Endothelial cell of umbilical vein (primary cell): ENCODE measurements at regions not wholly inside any gene's neighbourhood (a gene's known extent, or its start where the extent isn't known, plus 50 kb on each side); places are given as distances from the start of the nearest gene placed in this dataset.

Experiments used
- BruUV-seq: library from RNA; stranded (reverse); fragments of 400-500 nt; replicated peaks from 2 replicates; lab custom pipeline; 2021; lab: Mats Ljungman, UMichigan
- CTCF ChIA-PET: fragments of 300-600, 350-600 bp; sonication (Branson Sonifier 250); formaldehyde crosslinking; loops from one replicate; lab custom pipeline; 2021; ENCODE audit warnings: antibody characterized with exemption, inconsistent platforms; lab: Charles Lee
- POLR2A ChIA-PET: fragments of 300-600, 350-600 bp; sonication (Branson Sonifier 250); formaldehyde crosslinking; loops from one replicate; lab custom pipeline; 2021; ENCODE audit warnings: antibody characterized with exemption, inconsistent platforms; lab: Charles Lee
- DNase-seq: peaks from one replicate; pipeline ENCODE4 v3.0.0-alpha.2; 2011; ENCODE audit warnings: low read depth, low spot score
- FAIRE-seq: peaks from 2 replicates; lab custom pipeline; 2011; peaks lifted over from hg19 to GRCh38; lab: Jason Lieb, UNC
- H2AFZ ChIP-seq: 2 replicates; pipeline ENCODE4 v1.6.0; 2012; ENCODE audit warnings: low read depth, low read length, control low read depth, inconsistent platforms
- H3K27ac ChIP-seq: 2 replicates; pipeline ENCODE4 v1.5.1; 2011; ENCODE audit warnings: low read depth, mild to moderate bottlenecking, control low read depth, low read length, moderate library complexity; ENCODE audit not compliant: insufficient read depth
- H3K27me3 ChIP-seq, 2 experiments: 2 replicates each; pipeline versions ENCODE4 v1.6.0 to v1.6.1; 2011; ENCODE audit warnings: low read length in 2 of 2, mixed read lengths in 1 of 2; ENCODE audit not compliant: control insufficient read depth in 2 of 2, insufficient read depth in 2 of 2
- H3K36me3 ChIP-seq, 2 experiments: 2 replicates in 1 of 2; 3 replicates in 1 of 2; pipeline ENCODE4 v1.5.1; 2011; ENCODE audit warnings: low read length in 2 of 2, mild to moderate bottlenecking in 1 of 2, moderate library complexity in 1 of 2; ENCODE audit not compliant: control insufficient read depth in 2 of 2, insufficient read depth in 2 of 2; ENCODE audit errors: extremely low read depth in 1 of 2
- H3K4me1 ChIP-seq: 3 replicates; pipeline ENCODE4 v1.5.1; 2011; ENCODE audit warnings: mild to moderate bottlenecking, low read length; ENCODE audit not compliant: control insufficient read depth, insufficient read depth; ENCODE audit errors: extremely low read depth
- H3K4me2 ChIP-seq: 2 replicates; pipeline ENCODE4 v1.6.1; 2011; ENCODE audit warnings: low read length, control low read depth, mixed read lengths; ENCODE audit not compliant: insufficient read depth
- H3K4me3 ChIP-seq, 3 experiments: fragments of 200-600 bp in 1 of 3; sonication (generic), shearing (Covaris generic) in 1 of 3; replicated peaks in 1 of 3; 2 replicates each; pipeline ENCODE4 v1.5.1; 2011 to 2016; ENCODE audit warnings: control low read depth in 3 of 3, low read length in 3 of 3, mild to moderate bottlenecking in 2 of 3, inconsistent platforms in 1 of 3, low read depth in 1 of 3, moderate library complexity in 1 of 3; ENCODE audit not compliant: insufficient read depth in 1 of 3
- H3K79me2 ChIP-seq: 2 replicates; pipeline ENCODE4 v1.6.0; 2012; ENCODE audit warnings: low read length, inconsistent platforms; ENCODE audit not compliant: control insufficient read depth, insufficient read depth
- H3K9ac ChIP-seq: replicated peaks from 2 replicates; pipeline ENCODE3; 2011; ENCODE audit warnings: low read length, control low read depth; ENCODE audit not compliant: insufficient read depth; ENCODE audit errors: extremely low read depth
- H3K9me1 ChIP-seq: replicated peaks from 3 replicates; pipeline ENCODE4 v1.6.0; 2011; ENCODE audit warnings: mild to moderate bottlenecking, low read length; ENCODE audit not compliant: control insufficient read depth, insufficient read depth; ENCODE audit errors: extremely low read depth
- H3K9me3 ChIP-seq: replicated peaks from 2 replicates; pipeline ENCODE4 v1.5.1; 2012; ENCODE audit warnings: low read length, inconsistent platforms; ENCODE audit not compliant: control insufficient read depth, insufficient read depth
- H4K20me1 ChIP-seq: replicated peaks from 2 replicates; pipeline ENCODE3; 2011; ENCODE audit warnings: mild to moderate bottlenecking, low read length; ENCODE audit not compliant: control insufficient read depth, insufficient read depth; ENCODE audit errors: extremely low read depth
- EZH2 ChIP-seq: IDR thresholded peaks from 2 replicates; pipeline ENCODE4 v1.6.1; 2012; ENCODE audit warnings: borderline replicate concordance, low read depth, mild to moderate bottlenecking, moderate library complexity, low read length, inconsistent platforms; ENCODE audit not compliant: severe bottlenecking
- FOS ChIP-seq: IDR thresholded peaks from 2 replicates; pipeline ENCODE4 v1.6.1; 2011; ENCODE audit warnings: mild to moderate bottlenecking, low read length, moderate library complexity, borderline replicate concordance; ENCODE audit not compliant: insufficient read depth
- GATA2 ChIP-seq: IDR thresholded peaks from 2 replicates; pipeline ENCODE4 v1.7.0; 2011; ENCODE audit warnings: low read depth, mild to moderate bottlenecking, moderate library complexity, mixed read lengths, low read length; ENCODE audit not compliant: insufficient read length, insufficient read depth
- JUN ChIP-seq: IDR thresholded peaks from 2 replicates; pipeline ENCODE4 v1.6.1; 2011; ENCODE audit warnings: borderline replicate concordance, low read depth; ENCODE audit not compliant: insufficient read length, insufficient read depth
- MYC ChIP-seq: IDR thresholded peaks from one replicate; pipeline ENCODE4 v1.6.1; 2011; ENCODE audit warnings: mild to moderate bottlenecking, low read depth, low read length
- POLR2A ChIP-seq: IDR thresholded peaks from 2 replicates; pipeline ENCODE4 v1.6.1; 2012; ENCODE audit warnings: low read depth, mild to moderate bottlenecking, control low read depth, low read length
- POLR2AphosphoS5 ChIP-seq: IDR thresholded peaks from 2 replicates; pipeline ENCODE4 v1.6.1; 2012; ENCODE audit warnings: low read depth, mild to moderate bottlenecking, control low read depth, low read length, moderate library complexity; ENCODE audit not compliant: insufficient read depth
- dilution Hi-C: fragments of 300-500 bp; cut with MboI; formaldehyde crosslinking; loops from one replicate; pipeline ENCODE4 v1.15.0; 2019; ENCODE audit warnings: low sequenced_read_pairs; ENCODE audit not compliant: extremely low pct_ligation_motif_present
- intact Hi-C: fragments of 100-400 bp; cut with micrococcal nuclease; formaldehyde crosslinking; loops from one replicate; pipeline ENCODE4 v1.10.0; 2022
- TF ChIP-seq, protein P1 (sequence below): IDR thresholded peaks from 2 replicates; pipeline ENCODE4 v1.6.1; 2011; ENCODE audit not compliant: insufficient read depth, insufficient read length
- TF ChIP-seq, protein P2 (sequence below), 2 donors: IDR thresholded peaks; 1 replicate in 1 of 2; 2 replicates in 1 of 2; pipeline ENCODE4 v1.5.1; 2011; ENCODE audit warnings: low read length in 2 of 2, mild to moderate bottlenecking in 2 of 2, moderate library complexity in 2 of 2, control low read depth in 1 of 2, inconsistent platforms in 1 of 2, low read depth in 1 of 2; ENCODE audit not compliant: insufficient read depth in 1 of 2; ENCODE audit errors: extremely low read depth in 1 of 2

DNA sequence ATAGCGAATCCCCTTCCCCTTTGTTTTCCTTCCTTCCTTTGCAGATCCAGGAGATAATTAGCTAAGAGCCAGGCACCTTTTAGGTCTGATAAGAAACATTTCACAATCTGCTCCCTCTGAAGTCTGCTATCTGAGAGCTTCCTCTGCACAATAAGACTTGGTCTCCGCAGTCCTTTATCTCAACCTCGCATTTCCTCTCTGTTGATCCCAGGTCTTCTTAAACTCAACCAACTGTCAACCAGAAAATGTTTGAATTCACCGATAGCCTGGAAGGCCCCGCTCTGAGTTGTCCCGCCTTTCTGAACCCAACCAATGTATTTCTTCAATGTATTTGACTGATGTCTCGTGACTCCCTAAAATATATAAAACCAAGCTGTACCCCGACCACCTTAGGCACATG lies 78.4 kb upstream of the CTDP1 start:
- no peak overlapping the region for H2AFZ ChIP-seq
- H3K4me3 ChIP-seq = no peak overlapping the region
- H3K27me3 ChIP-seq = no peaks in the 10 kb centered on the region
- dilution Hi-C loops = no loop called here
- FAIRE-seq (no peak), DNase-seq (peak; percentile 2)
- no peaks in the 10 kb centered on the region for H3K36me3 ChIP-seq
- no TSS peak for BruUV-seq
- H3K9me1 ChIP-seq = no peaks in the 10 kb centered on the region
- H3K79me2 ChIP-seq = no peaks in the 10 kb centered on the region
- intact Hi-C loops = no loop called here
- H3K9ac ChIP-seq = no peak overlapping the region
- H3K9me3 ChIP-seq = no peaks in the 10 kb centered on the region
- H4K20me1 ChIP-seq = no peaks in the 10 kb centered on the region
- POLR2A ChIA-PET = no interaction called here
- CTCF ChIA-PET = no interaction called here
- no peaks in the 10 kb centered on the region for H3K4me1 ChIP-seq
- no peak overlapping the region for H3K4me2 ChIP-seq
- H3K27ac ChIP-seq = no peak overlapping the region
- TF ChIP-seq POLR2AphosphoS5 (no peak), FOS (no peak), POLR2A (no peak), JUN (no peak), EZH2 (no peak), MYC (no peak), GATA2 (no peak)
- TF ChIP-seq, protein P1, sequence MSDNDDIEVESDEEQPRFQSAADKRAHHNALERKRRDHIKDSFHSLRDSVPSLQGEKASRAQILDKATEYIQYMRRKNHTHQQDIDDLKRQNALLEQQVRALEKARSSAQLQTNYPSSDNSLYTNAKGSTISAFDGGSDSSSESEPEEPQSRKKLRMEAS = no peak
- TF ChIP-seq, protein P2, sequence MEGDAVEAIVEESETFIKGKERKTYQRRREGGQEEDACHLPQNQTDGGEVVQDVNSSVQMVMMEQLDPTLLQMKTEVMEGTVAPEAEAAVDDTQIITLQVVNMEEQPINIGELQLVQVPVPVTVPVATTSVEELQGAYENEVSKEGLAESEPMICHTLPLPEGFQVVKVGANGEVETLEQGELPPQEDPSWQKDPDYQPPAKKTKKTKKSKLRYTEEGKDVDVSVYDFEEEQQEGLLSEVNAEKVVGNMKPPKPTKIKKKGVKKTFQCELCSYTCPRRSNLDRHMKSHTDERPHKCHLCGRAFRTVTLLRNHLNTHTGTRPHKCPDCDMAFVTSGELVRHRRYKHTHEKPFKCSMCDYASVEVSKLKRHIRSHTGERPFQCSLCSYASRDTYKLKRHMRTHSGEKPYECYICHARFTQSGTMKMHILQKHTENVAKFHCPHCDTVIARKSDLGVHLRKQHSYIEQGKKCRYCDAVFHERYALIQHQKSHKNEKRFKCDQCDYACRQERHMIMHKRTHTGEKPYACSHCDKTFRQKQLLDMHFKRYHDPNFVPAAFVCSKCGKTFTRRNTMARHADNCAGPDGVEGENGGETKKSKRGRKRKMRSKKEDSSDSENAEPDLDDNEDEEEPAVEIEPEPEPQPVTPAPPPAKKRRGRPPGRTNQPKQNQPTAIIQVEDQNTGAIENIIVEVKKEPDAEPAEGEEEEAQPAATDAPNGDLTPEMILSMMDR (IDR thresholded peaks at IDR 0.05; ENCODE audit: extremely low read depth in 1 of 2, insufficient read depth in 1 of 2, low read depth in 1 of 2, low read length in 2 of 2) = no peak
